ENCODE measurements at regions not wholly inside any gene's neighbourhood (a gene's known extent, or its start where the extent isn't known, plus 50 kb on each side); places are given as distances from the start of the nearest gene placed in this dataset.

DNA sequence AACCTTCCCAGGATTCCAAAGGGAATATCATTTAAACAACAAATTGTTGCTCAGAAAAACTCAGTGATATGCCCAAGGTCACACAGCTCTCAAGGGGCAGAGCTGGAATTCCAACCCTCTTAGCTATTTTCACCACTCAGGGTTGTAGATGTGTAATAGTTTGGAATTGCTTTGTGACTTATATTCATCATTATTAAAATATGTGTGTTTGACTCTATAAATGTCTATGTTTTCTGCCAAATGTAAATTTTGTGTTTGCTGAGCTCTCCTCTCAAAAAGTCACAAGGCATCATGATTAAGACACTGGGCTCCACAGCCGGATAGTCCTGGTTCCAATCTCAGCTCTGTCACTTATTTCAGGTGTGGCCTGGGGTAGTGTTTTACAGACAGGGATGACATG lies 407.3 kb downstream of the TMEM135 start:
- no peaks in the 10 kb centered on the region for H3K79me1 ChIP-seq (ENCODE audit: low read depth, low read length)
- no peaks in the 10 kb centered on the region for H3K23me2 ChIP-seq (ENCODE audit: low read depth, low read length)
- no peaks in the 10 kb centered on the region for H3K9me3 ChIP-seq (ENCODE audit: insufficient read depth in 2 of 2, low read depth in 1 of 2, low read length in 1 of 2)
- FAIRE-seq (no peak), DNase-seq (ENCODE audit: low read depth in 1 of 2, low spot score in 2 of 2) (no peak)
- no peak overlapping the region for H2BK20ac ChIP-seq (ENCODE audit: low read length)
- H2BK15ac ChIP-seq (ENCODE audit: low read length) = no peak overlapping the region
- POLR2A ChIA-PET (ENCODE audit: partially characterized antibody) = interaction anchor here (0.6 kb wide), 1 partner anchor 366 kb away, joined by 4 read pairs; no protein-coding TSS in a partner anchor
- no peaks in the 10 kb centered on the region for H3K79me2 ChIP-seq (ENCODE audit: control insufficient read depth in 1 of 2, insufficient read depth in 2 of 2, low read length in 2 of 2)
- no peak overlapping the region for H3K4me3 ChIP-seq (ENCODE audit: extremely low read depth in 1 of 4, insufficient read depth in 2 of 4, low read depth in 3 of 4, low read length in 4 of 4)
- no peaks in the 10 kb centered on the region for H3K36me3 ChIP-seq (ENCODE audit: control insufficient read depth in 2 of 4, insufficient read depth in 4 of 4, low read length in 3 of 4)
- H4K20me1 ChIP-seq (replicated peaks in 1 of 2; ENCODE audit: control insufficient read depth in 1 of 2, insufficient read depth in 2 of 2, low read length in 2 of 2) = no peaks in the 10 kb centered on the region
- H3K14ac ChIP-seq (ENCODE audit: insufficient read length) = no peak overlapping the region
- H4K8ac ChIP-seq (ENCODE audit: extremely low read depth, insufficient read depth, low read length) = no peak overlapping the region
- no peak overlapping the region for H3K27ac ChIP-seq (ENCODE audit: low read depth, low read length)
- 82% methylated on average over 1 of the region's 1 CpG; no CpG with 5 or more reads in 1 of the 2 experiments for WGBS, 2 experiments (ENCODE audit: extremely low coverage in 1 of 2, insufficient coverage in 1 of 2, insufficient read length in 1 of 2, insufficient replicate concordance in 2 of 2, low coverage in 1 of 2, low lambda C conversion rate in 2 of 2, missing lambda C conversion rate in 1 of 2)
- H3K18ac ChIP-seq (ENCODE audit: extremely low read depth, low read length) = no peak overlapping the region
- no peak overlapping the region for H4K91ac ChIP-seq (replicated peaks; ENCODE audit: insufficient read length, low read length)
- H2AFZ ChIP-seq (ENCODE audit: low read length) = no peak overlapping the region
- no peaks in the 10 kb centered on the region for H3K27me3 ChIP-seq (replicated peaks in 1 of 4; ENCODE audit: control insufficient read depth in 3 of 4, extremely low read depth in 1 of 4, insufficient read depth in 3 of 4, low read length in 3 of 4)
- H2BK120ac ChIP-seq (replicated peaks; ENCODE audit: low read depth, low read length) = no peak overlapping the region
- H3K56ac ChIP-seq (replicated peaks; ENCODE audit: insufficient read length, low read depth, low read length) = no peak overlapping the region
- H3K9ac ChIP-seq (replicated peaks in 1 of 4; ENCODE audit: extremely low read depth in 1 of 4, low read depth in 3 of 4, low read length in 3 of 4) = no peak overlapping the region
- H3K4me1 ChIP-seq (replicated peaks in 1 of 4; ENCODE audit: control insufficient read depth in 3 of 4, insufficient read depth in 4 of 4, low read length in 3 of 4) = no peaks in the 10 kb centered on the region
- H2BK5ac ChIP-seq (ENCODE audit: low read depth, low read length) = no peak overlapping the region
- H3K4ac ChIP-seq (replicated peaks; ENCODE audit: insufficient read length, low read depth, low read length) = no peak overlapping the region
- CTCF ChIA-PET (ENCODE audit: partially characterized antibody) = interaction anchor here (0.6 to 2.0 kb wide), 4 partner anchors 10 to 32 kb away, joined by 3 to 8 read pairs (median 4); no protein-coding TSS in a partner anchor
- no peak overlapping the region for H3K23ac ChIP-seq (ENCODE audit: insufficient read length)
- no peak overlapping the region for H4K5ac ChIP-seq (ENCODE audit: insufficient read length, low read depth, low read length)
- H3K4me2 ChIP-seq (ENCODE audit: insufficient read depth in 1 of 2, low read depth in 2 of 2, low read length in 2 of 2) = no peak overlapping the region
- H2AK5ac ChIP-seq (ENCODE audit: low read depth, low read length) = no peak overlapping the region
- TF ChIP-seq CTBP2 (IDR thresholded peaks at IDR 0.05; ENCODE audit: borderline replicate concordance, insufficient read depth, insufficient read length, low read length) (no peak), TBP (IDR thresholded peaks at IDR 0.05; ENCODE audit: low read depth, low read length) (no peak), NRF1 (IDR thresholded peaks at IDR 0.05; ENCODE audit: low read depth, low read length) (no peak)
- no peak overlapping the region for H2BK12ac ChIP-seq (ENCODE audit: low read depth, low read length)
